ENCODE measurements at regions not wholly inside any gene's neighbourhood (a gene's known extent, or its start where the extent isn't known, plus 50 kb on each side); places are given as distances from the start of the nearest gene placed in this dataset.

DNA sequence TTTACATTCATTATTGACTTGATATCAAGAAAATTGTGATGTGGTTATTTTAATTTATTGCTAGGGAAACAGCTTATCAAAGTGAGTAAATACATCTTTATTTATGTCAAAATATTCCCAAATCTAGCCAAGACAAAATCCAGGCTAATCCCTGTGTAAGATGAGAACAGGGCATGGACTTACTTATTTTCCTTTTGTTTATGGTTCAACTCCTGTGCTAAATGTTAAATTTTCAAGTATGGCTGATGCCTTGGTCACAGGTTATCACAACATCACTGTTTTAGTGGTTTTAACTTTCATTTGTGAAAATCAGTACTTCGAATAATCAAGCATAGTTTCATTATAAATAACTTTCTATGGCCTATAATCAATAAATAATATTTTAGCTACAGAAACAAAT lies 657.0 kb upstream of the SYT4 start:
- Mint-ChIP-seq H3K36me3 (ENCODE audit: unreplicated experiment) (no peaks in the 10 kb centered on the region), H3K4me1 (ENCODE audit: low read depth, unreplicated experiment) (no peaks in the 10 kb centered on the region)

DNA sequence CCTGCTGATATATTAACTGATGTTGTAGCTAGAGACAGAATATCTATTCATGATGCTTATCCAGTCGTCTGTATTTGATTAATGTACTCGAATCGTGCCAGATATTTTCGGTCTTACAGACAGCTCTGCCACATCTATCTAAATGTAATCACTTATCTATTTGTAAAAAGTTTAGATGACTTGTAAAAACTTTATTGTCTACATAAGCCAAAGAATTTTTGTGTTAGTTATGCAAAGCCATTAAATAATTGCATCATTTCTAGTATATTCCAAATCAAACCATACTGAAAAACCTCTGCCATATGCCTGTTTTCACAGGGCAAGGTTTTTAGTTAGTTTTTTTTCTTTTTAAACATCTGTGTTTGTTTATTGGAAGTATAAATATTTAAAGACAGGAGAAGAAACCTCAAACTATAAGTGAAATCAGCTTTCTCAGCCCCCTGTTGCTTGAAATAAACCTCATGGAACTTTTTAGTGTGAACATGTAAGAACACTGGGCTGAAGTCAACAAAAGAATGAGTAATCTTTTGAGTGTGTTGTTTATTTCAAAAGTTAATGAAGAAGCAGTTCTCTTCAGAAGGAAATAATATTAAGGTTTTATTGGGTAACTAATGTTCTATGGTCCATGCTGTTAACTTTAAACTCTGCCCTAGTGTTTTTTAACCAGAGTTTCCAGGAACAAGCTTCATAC lies 657.6 kb upstream of the SYT4 start:
- peaks cover 2% of the 10 kb centered on the region for H3K9me3 Mint-ChIP-seq (ENCODE audit: unreplicated experiment)
- H3K36me3 Mint-ChIP-seq (ENCODE audit: unreplicated experiment): no peaks in the 10 kb centered on the region
- TF ChIP-seq, protein P1, sequence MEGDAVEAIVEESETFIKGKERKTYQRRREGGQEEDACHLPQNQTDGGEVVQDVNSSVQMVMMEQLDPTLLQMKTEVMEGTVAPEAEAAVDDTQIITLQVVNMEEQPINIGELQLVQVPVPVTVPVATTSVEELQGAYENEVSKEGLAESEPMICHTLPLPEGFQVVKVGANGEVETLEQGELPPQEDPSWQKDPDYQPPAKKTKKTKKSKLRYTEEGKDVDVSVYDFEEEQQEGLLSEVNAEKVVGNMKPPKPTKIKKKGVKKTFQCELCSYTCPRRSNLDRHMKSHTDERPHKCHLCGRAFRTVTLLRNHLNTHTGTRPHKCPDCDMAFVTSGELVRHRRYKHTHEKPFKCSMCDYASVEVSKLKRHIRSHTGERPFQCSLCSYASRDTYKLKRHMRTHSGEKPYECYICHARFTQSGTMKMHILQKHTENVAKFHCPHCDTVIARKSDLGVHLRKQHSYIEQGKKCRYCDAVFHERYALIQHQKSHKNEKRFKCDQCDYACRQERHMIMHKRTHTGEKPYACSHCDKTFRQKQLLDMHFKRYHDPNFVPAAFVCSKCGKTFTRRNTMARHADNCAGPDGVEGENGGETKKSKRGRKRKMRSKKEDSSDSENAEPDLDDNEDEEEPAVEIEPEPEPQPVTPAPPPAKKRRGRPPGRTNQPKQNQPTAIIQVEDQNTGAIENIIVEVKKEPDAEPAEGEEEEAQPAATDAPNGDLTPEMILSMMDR (IDR thresholded peaks at IDR 0.05; ENCODE audit: partially characterized antibody, unreplicated experiment): no peak
- DNase-seq: no peak
- no peaks in the 10 kb centered on the region for H3K27me3 Mint-ChIP-seq (ENCODE audit: unreplicated experiment)
- H3K4me1 Mint-ChIP-seq (ENCODE audit: low read depth, unreplicated experiment): no peaks in the 10 kb centered on the region
- no peak overlapping the region for H3K27ac Mint-ChIP-seq (ENCODE audit: unreplicated experiment)
- H3K4me3 Mint-ChIP-seq (ENCODE audit: unreplicated experiment): no peak overlapping the region

More for the DNA sequence above, 657.0 kb upstream of the SYT4 start:
- Mint-ChIP-seq H3K9me3 (ENCODE audit: unreplicated experiment) (no peaks in the 10 kb centered on the region), H3K27me3 (ENCODE audit: unreplicated experiment) (no peaks in the 10 kb centered on the region), H3K27ac (ENCODE audit: unreplicated experiment) (no peak overlapping the region), H3K4me3 (ENCODE audit: unreplicated experiment) (no peak overlapping the region)
- no peak for DNase-seq
- TF ChIP-seq, protein P1 (IDR thresholded peaks at IDR 0.05; ENCODE audit: partially characterized antibody, unreplicated experiment): no peak

DNA sequence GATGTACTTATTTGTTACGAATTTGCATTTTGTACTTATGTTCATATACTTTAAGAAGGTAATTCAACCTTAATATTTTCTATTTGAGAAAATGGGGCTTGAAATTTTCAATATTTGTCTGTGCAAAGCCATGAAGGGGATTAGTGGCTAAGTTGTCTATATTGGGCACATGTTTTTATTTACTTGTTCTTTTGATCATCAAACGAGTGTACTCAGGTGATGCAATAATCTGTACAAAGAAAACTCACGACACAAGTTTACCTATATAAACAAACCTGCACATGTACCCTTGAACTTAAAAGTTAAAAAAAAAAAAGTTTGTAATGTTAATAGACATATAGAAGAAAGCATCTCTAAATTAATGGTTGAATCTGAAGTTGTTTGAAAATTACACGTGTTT lies 658.9 kb upstream of the SYT4 start:
- H3K4me3 Mint-ChIP-seq (ENCODE audit: unreplicated experiment): no peak overlapping the region
- no peaks in the 10 kb centered on the region for H3K27me3 Mint-ChIP-seq (ENCODE audit: unreplicated experiment)
- DNase-seq: no peak
- H3K36me3 Mint-ChIP-seq (ENCODE audit: unreplicated experiment): no peaks in the 10 kb centered on the region
- H3K27ac Mint-ChIP-seq (ENCODE audit: unreplicated experiment): no peak overlapping the region
- H3K9me3 Mint-ChIP-seq (ENCODE audit: unreplicated experiment): peaks cover 2% of the 10 kb centered on the region
- H3K4me1 Mint-ChIP-seq (ENCODE audit: low read depth, unreplicated experiment): no peaks in the 10 kb centered on the region
- TF ChIP-seq, protein P1 (IDR thresholded peaks at IDR 0.05; ENCODE audit: partially characterized antibody, unreplicated experiment): no peak

DNA sequence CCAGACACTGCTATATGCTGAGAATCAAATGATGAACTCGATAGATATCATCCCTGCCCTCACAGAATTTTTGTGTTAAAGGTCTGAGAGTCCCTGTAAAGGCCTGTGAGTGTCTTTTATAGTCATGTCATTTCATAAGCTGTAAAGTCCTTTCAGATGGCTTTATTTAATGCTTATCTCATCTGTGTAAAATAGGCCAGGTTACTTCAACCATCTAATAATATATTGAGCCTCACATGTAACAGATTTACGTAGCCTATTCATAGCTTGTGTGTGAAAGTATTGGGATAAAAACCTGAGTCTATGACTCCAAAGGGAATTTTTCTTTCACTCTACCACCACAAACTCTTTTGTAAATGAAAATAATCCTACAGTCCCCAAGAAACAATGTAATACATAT lies 672.0 kb upstream of the SYT4 start:
- H3K9me3 Mint-ChIP-seq (ENCODE audit: unreplicated experiment): no peaks in the 10 kb centered on the region
- H3K4me3 Mint-ChIP-seq (ENCODE audit: unreplicated experiment): no peak overlapping the region
- H3K36me3 Mint-ChIP-seq (ENCODE audit: unreplicated experiment): peaks cover 6% of the 10 kb centered on the region
- H3K27ac Mint-ChIP-seq (ENCODE audit: unreplicated experiment): no peak overlapping the region
- TF ChIP-seq, protein P1 (IDR thresholded peaks at IDR 0.05; ENCODE audit: partially characterized antibody, unreplicated experiment): no peak
- H3K4me1 Mint-ChIP-seq (ENCODE audit: low read depth, unreplicated experiment): no peaks in the 10 kb centered on the region
- peaks cover 3% of the 10 kb centered on the region for H3K27me3 Mint-ChIP-seq (ENCODE audit: unreplicated experiment)
- no peak for DNase-seq

DNA sequence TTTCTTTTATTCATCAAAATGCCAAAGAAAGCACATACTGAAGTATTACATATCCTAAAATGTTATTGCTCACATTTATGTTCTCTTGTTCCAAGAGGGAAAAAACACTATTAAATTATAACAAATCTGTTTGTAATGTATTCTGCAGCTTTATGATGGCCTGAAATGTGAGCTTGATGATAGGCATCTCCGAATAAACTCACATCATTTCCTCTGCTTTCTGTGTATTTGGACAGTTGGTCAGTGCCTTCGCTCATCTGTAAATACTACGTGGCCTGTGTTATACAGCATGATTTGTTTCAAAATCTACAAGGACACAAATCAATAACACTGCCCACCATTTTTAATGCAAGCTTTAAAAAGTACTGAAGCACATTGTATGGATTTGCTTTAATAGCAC lies 672.8 kb upstream of the SYT4 start:
- H3K4me1 Mint-ChIP-seq (ENCODE audit: low read depth, unreplicated experiment): no peaks in the 10 kb centered on the region

More for the DNA sequence above, 672.8 kb upstream of the SYT4 start:
- H3K27ac Mint-ChIP-seq (ENCODE audit: unreplicated experiment): no peak overlapping the region
- TF ChIP-seq, protein P1 (IDR thresholded peaks at IDR 0.05; ENCODE audit: partially characterized antibody, unreplicated experiment): no peak
- peaks cover 3% of the 10 kb centered on the region for H3K27me3 Mint-ChIP-seq (ENCODE audit: unreplicated experiment)
- H3K4me3 Mint-ChIP-seq (ENCODE audit: unreplicated experiment): no peak overlapping the region
- no peak for DNase-seq
- H3K36me3 Mint-ChIP-seq (ENCODE audit: unreplicated experiment): peaks cover 6% of the 10 kb centered on the region
- no peaks in the 10 kb centered on the region for H3K9me3 Mint-ChIP-seq (ENCODE audit: unreplicated experiment)

Data from glutamatergic neuron (in vitro differentiated cells).